GM12878 (cell line): ENCODE measurements at regions not wholly inside any gene's neighbourhood (a gene's known extent, or its start where the extent isn't known, plus 50 kb on each side); places are given as distances from the start of the nearest gene placed in this dataset.

Experiments used
- ATAC-seq: fragments of 200-7000 bp; cut with Tn5 transposase; 3 replicates; pipeline ENCODE4 v1.9.1; 2020; ENCODE audit warnings: mild to moderate bottlenecking, moderate library complexity
- BruUV-seq: library from RNA; stranded (reverse); fragments of 400-500 nt; replicated peaks from 2 replicates; lab custom pipeline; 2021; lab: Mats Ljungman, UMichigan
- CTCF ChIA-PET: fragments of 300-600 bp; sonication (Branson Sonifier 250); formaldehyde crosslinking; extraction: SDS; loops from one replicate; lab custom pipeline; 2021; ENCODE audit warnings: inconsistent platforms; lab: Yijun Ruan, JAX
- POLR2A ChIA-PET: fragments of 350-600 bp; formaldehyde crosslinking; extraction: SDS; loops from one replicate; lab custom pipeline; 2021; ENCODE audit warnings: inconsistent platforms; lab: Charles Lee
- RAD21 ChIA-PET: fragments of 300-600 bp; sonication (Branson Sonifier 250); formaldehyde crosslinking; loops from one replicate; lab custom pipeline; 2023; ENCODE audit warnings: antibody characterized with exemption; ENCODE audit not compliant: unreplicated experiment; lab: Charles Lee
- SMC1A ChIA-PET: fragments of 300-600 bp; sonication (Branson Sonifier 250); formaldehyde crosslinking; loops from one replicate; lab custom pipeline; 2023; ENCODE audit not compliant: unreplicated experiment, uncharacterized antibody; lab: Charles Lee
- DNase-seq: peaks from one replicate; pipeline ENCODE4 v3.0.0-alpha.2; 2011; ENCODE audit warnings: low read depth, low spot score
- FAIRE-seq: peaks from 3 replicates; lab custom pipeline; 2011; peaks lifted over from hg19 to GRCh38; lab: Jason Lieb, UNC
- H2AFZ ChIP-seq: 2 replicates; pipeline ENCODE4 v1.6.0; 2011; ENCODE audit warnings: low read depth, low read length, control low read depth; ENCODE audit not compliant: control insufficient read depth
- H3K27ac ChIP-seq: 2 replicates; pipeline ENCODE4 v1.5.1; 2011; ENCODE audit warnings: control low read depth; ENCODE audit not compliant: control insufficient read depth, insufficient read depth
- H3K27me3 ChIP-seq, 2 experiments: replicated peaks in 1 of 2; 2 replicates each; pipeline versions ENCODE4 v1.6.0 to v1.6.1; 2011; ENCODE audit warnings: low read length in 1 of 2; ENCODE audit not compliant: control insufficient read depth in 2 of 2, insufficient read depth in 2 of 2
- H3K36me3 ChIP-seq, 2 experiments: 2 replicates each; pipeline ENCODE4 v1.5.1; 2011; ENCODE audit warnings: low read length in 1 of 2; ENCODE audit not compliant: control insufficient read depth in 2 of 2, insufficient read depth in 2 of 2
- H3K4me1 ChIP-seq: 2 replicates; pipeline ENCODE4 v1.6.1; 2011; ENCODE audit warnings: mild to moderate bottlenecking, low read length, moderate library complexity, mixed read lengths; ENCODE audit not compliant: control insufficient read depth, insufficient read depth
- H3K4me2 ChIP-seq: 2 replicates; pipeline ENCODE4 v1.6.0; 2011; ENCODE audit warnings: control low read depth; ENCODE audit not compliant: control insufficient read depth, insufficient read depth
- H3K4me3 ChIP-seq: fragments of 200-600 bp; sonication (generic); 2 replicates; pipeline ENCODE4 v1.5.1; 2016
- H3K79me2 ChIP-seq: 2 replicates; pipeline ENCODE4 v1.6.0; 2011; ENCODE audit warnings: low read length; ENCODE audit not compliant: control insufficient read depth, insufficient read depth
- H3K9ac ChIP-seq: 2 replicates; pipeline ENCODE4 v1.8.0; 2011; ENCODE audit warnings: low read length, control low read depth, mixed read lengths; ENCODE audit not compliant: control insufficient read depth, insufficient read depth
- H3K9me3 ChIP-seq: replicated peaks from 3 replicates; pipeline ENCODE4 v1.5.1; 2011; ENCODE audit warnings: mild to moderate bottlenecking, low read length; ENCODE audit not compliant: control insufficient read depth, insufficient read depth
- H4K20me1 ChIP-seq: 2 replicates; pipeline ENCODE4 v1.6.0; 2011; ENCODE audit not compliant: control insufficient read depth, insufficient read depth
- ESRRA ChIP-seq: IDR thresholded peaks from 2 replicates; pipeline ENCODE4 v1.6.1; 2012; ENCODE audit warnings: mild to moderate bottlenecking, low read length, improper control_type of control experiment
- ETV6 ChIP-seq, 2 experiments: fragments of 450-650 bp in 1 of 2; IDR thresholded peaks in 1 of 2; conservative IDR thresholded peaks in 1 of 2; 2 replicates each; pipeline ENCODE4 v1.6.1; 2014; ENCODE audit warnings: antibody characterized with exemption in 1 of 2, borderline replicate concordance in 1 of 2, low read depth in 1 of 2, mild to moderate bottlenecking in 1 of 2, moderate library complexity in 1 of 2
- IKZF2 ChIP-seq, 2 experiments: fragments of 450-650 bp; IDR thresholded peaks; 2 replicates each; pipeline ENCODE4 v1.6.1; 2017; ENCODE audit warnings: mild to moderate bottlenecking in 2 of 2, moderate library complexity in 2 of 2
- MTA2 ChIP-seq: fragments of 450-650 bp; IDR thresholded peaks from 2 replicates; pipeline ENCODE4 v1.6.1; 2016; ENCODE audit warnings: low read depth, mild to moderate bottlenecking, moderate library complexity
- MYC ChIP-seq: IDR thresholded peaks from 2 replicates; pipeline ENCODE4 v1.6.1; 2011; ENCODE audit warnings: mild to moderate bottlenecking, low read length, moderate library complexity, inconsistent platforms; ENCODE audit not compliant: insufficient read depth, insufficient replicate concordance, insufficient read length, severe bottlenecking
- NBN ChIP-seq: fragments of 450-650 bp; IDR thresholded peaks from 2 replicates; pipeline ENCODE4 v1.6.1; 2016
- NR2C1 ChIP-seq: fragments of 450-650 bp; IDR thresholded peaks from 2 replicates; pipeline ENCODE4 v1.6.1; 2017; ENCODE audit warnings: antibody characterized with exemption, mild to moderate bottlenecking, moderate library complexity
- PAX8 ChIP-seq: fragments of 450-650 bp; IDR thresholded peaks from 2 replicates; pipeline ENCODE4 v1.6.1; 2017; ENCODE audit warnings: mild to moderate bottlenecking, moderate library complexity
- RAD21 ChIP-seq: IDR thresholded peaks from 2 replicates; pipeline ENCODE4 v1.6.1; 2011; ENCODE audit warnings: mild to moderate bottlenecking, low read depth, low read length, moderate library complexity; ENCODE audit not compliant: insufficient read depth
- RB1 ChIP-seq: fragments of 450-650 bp; formaldehyde crosslinking; IDR thresholded peaks from 2 replicates; pipeline ENCODE4 v1.6.1; 2017; ENCODE audit warnings: mild to moderate bottlenecking, borderline replicate concordance
- RUNX3 ChIP-seq: IDR thresholded peaks from 2 replicates; pipeline ENCODE4 v1.6.1; 2012; ENCODE audit warnings: low read length, inconsistent platforms
- SMAD1 ChIP-seq: fragments of 450-650 bp; IDR thresholded peaks from 2 replicates; pipeline ENCODE4 v1.6.1; 2018; ENCODE audit warnings: mild to moderate bottlenecking, low read depth; ENCODE audit not compliant: partially characterized antibody
- SMC3 ChIP-seq: IDR thresholded peaks from 2 replicates; pipeline ENCODE4 v1.6.1; 2011; ENCODE audit warnings: low read length, improper control_type of control experiment, borderline replicate concordance
- STAT1 ChIP-seq: fragments of 450-650 bp; conservative IDR thresholded peaks from 2 replicates; pipeline ENCODE4 v1.6.1; 2014; ENCODE audit warnings: antibody characterized with exemption, mild to moderate bottlenecking
- TCF7 ChIP-seq: IDR thresholded peaks from 2 replicates; pipeline ENCODE4 v1.6.1; 2014; ENCODE audit warnings: antibody characterized with exemption, borderline replicate concordance
- ZSCAN29 ChIP-seq: fragments of 450-650 bp; IDR thresholded peaks from 2 replicates; pipeline ENCODE4 v1.6.1; 2017; ENCODE audit warnings: mild to moderate bottlenecking, moderate library complexity
- WGBS: methylation state at CpG from one replicate; pipeline ENCODE4 v1.1.6; 2016; ENCODE audit warnings: low lambda C conversion rate; ENCODE audit not compliant: insufficient replicate concordance, insufficient coverage; ENCODE audit errors: missing lambda C conversion rate; 5-methylcytosine and 5-hydroxymethylcytosine counted together
- in situ Hi-C: fragments of 300-500 bp; cut with MboI; formaldehyde crosslinking; loops from 9 replicates; pipeline ENCODE4 v1.14.3; 2018; ENCODE audit warnings: mixed read lengths
- intact Hi-C: fragments of 100-400 bp; cut with micrococcal nuclease; formaldehyde crosslinking; loops from one replicate; pipeline ENCODE4 v1.14.2; 2022; ENCODE audit not compliant: unreplicated experiment
- TF ChIP-seq, protein P1 (sequence below): fragments of 450-650 bp; IDR thresholded peaks from 2 replicates; pipeline ENCODE4 v1.6.1; 2014; ENCODE audit warnings: mild to moderate bottlenecking
- TF ChIP-seq, protein P2 (sequence below): IDR thresholded peaks from 2 replicates; pipeline ENCODE4 v1.6.1; 2012; ENCODE audit warnings: low read depth, low read length, improper control_type of control experiment
- TF ChIP-seq, protein P3 (sequence below): IDR thresholded peaks from 2 replicates; pipeline ENCODE4 v1.6.1; 2011; ENCODE audit warnings: borderline replicate concordance, low read depth, mild to moderate bottlenecking, moderate library complexity, low read length; ENCODE audit not compliant: insufficient read depth, poor library complexity, severe bottlenecking

DNA sequence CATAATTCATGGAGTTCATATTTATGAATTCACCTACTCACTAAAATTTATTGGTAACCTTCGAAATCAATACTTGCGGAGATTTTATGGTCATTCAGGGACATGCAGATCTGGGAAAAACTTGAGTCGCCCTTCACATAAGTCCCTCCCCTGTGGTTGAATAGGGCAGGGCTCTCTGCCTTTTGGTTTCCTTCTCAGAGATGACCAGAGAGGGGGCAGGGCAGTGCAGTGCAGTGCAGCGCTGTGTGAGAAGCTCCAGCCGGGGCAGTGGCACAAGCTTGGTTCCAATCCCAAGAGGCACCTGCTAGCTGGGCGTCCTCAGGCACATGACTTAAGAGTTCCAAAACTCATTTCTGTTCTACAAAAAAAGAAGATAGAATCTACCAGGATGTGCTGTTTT, 274.4 kb upstream of the RAB6C start:
- no TSS peak for BruUV-seq
- H2AFZ ChIP-seq = no peak overlapping the region
- no peaks in the 10 kb centered on the region; the same call in 1 of the 3 replicates for H3K9me3 ChIP-seq
- intact Hi-C loops (no loop called here), in situ Hi-C loops (no loop called here)
- H3K27me3 ChIP-seq = no peaks in the 10 kb centered on the region
- H3K27ac ChIP-seq = no peak overlapping the region
- ChIA-PET POLR2A (no interaction called here), CTCF (no interaction called here), RAD21 (no interaction called here), SMC1A (no interaction called here)
- WGBS = 51% methylated on average over 6 of the region's 6 CpGs
- no peak for ATAC-seq
- no peak for FAIRE-seq
- no peaks in the 10 kb centered on the region for H3K79me2 ChIP-seq
- TF ChIP-seq TCF7 = no peak
- TF ChIP-seq IKZF2 (IDR thresholded peaks at IDR 0.05) = no peak
- no peak for TF ChIP-seq PAX8
- TF ChIP-seq, protein P1, sequence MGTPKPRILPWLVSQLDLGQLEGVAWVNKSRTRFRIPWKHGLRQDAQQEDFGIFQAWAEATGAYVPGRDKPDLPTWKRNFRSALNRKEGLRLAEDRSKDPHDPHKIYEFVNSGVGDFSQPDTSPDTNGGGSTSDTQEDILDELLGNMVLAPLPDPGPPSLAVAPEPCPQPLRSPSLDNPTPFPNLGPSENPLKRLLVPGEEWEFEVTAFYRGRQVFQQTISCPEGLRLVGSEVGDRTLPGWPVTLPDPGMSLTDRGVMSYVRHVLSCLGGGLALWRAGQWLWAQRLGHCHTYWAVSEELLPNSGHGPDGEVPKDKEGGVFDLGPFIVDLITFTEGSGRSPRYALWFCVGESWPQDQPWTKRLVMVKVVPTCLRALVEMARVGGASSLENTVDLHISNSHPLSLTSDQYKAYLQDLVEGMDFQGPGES = no peak
- TF ChIP-seq RB1 = no peak
- no peak for TF ChIP-seq RAD21
- TF ChIP-seq RUNX3 = no peak
- TF ChIP-seq STAT1 = no peak
- no peak for TF ChIP-seq ETV6 (conservative IDR thresholded peaks at IDR 0.05 in 1 of 2, IDR thresholded peaks at IDR 0.05 in 1 of 2; ENCODE audit: borderline replicate concordance in 1 of 2, low read depth in 1 of 2)
- no peak for TF ChIP-seq ZSCAN29
- no peak for TF ChIP-seq MYC
- TF ChIP-seq MTA2 = no peak
- no peak for TF ChIP-seq SMAD1
- TF ChIP-seq, protein P2, sequence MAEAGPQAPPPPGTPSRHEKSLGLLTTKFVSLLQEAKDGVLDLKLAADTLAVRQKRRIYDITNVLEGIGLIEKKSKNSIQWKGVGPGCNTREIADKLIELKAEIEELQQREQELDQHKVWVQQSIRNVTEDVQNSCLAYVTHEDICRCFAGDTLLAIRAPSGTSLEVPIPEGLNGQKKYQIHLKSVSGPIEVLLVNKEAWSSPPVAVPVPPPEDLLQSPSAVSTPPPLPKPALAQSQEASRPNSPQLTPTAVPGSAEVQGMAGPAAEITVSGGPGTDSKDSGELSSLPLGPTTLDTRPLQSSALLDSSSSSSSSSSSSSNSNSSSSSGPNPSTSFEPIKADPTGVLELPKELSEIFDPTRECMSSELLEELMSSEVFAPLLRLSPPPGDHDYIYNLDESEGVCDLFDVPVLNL = no peak
- TF ChIP-seq, protein P3, sequence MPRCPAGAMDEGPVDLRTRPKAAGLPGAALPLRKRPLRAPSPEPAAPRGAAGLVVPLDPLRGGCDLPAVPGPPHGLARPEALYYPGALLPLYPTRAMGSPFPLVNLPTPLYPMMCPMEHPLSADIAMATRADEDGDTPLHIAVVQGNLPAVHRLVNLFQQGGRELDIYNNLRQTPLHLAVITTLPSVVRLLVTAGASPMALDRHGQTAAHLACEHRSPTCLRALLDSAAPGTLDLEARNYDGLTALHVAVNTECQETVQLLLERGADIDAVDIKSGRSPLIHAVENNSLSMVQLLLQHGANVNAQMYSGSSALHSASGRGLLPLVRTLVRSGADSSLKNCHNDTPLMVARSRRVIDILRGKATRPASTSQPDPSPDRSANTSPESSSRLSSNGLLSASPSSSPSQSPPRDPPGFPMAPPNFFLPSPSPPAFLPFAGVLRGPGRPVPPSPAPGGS = no peak
- TF ChIP-seq SMC3 = no peak
- no peak for TF ChIP-seq ESRRA
- no peak for TF ChIP-seq NR2C1
- no peak for TF ChIP-seq NBN
- no peak overlapping the region for H3K4me3 ChIP-seq
- no peaks in the 10 kb centered on the region for H3K36me3 ChIP-seq
- H3K4me2 ChIP-seq = no peak overlapping the region
- H4K20me1 ChIP-seq = no peaks in the 10 kb centered on the region
- no peak overlapping the region for H3K9ac ChIP-seq
- no peak for DNase-seq
- H3K4me1 ChIP-seq = no peaks in the 10 kb centered on the region
